ENCODE measurements at regions not wholly inside any gene's neighbourhood (a gene's known extent, or its start where the extent isn't known, plus 50 kb on each side); places are given as distances from the start of the nearest gene placed in this dataset.

GRCh38 chr1:218783916-218784315 lies 389.8 kb upstream of the LYPLAL1 start:
- no peaks in the 10 kb centered on the region for H3K9me2 ChIP-seq (ENCODE audit: insufficient read depth)
- intact Hi-C loops (cut with micrococcal nuclease), result no loop called here
- H3K27me3 ChIP-seq (ENCODE audit: insufficient read depth, low read length), result no peaks in the 10 kb centered on the region
- RAD21 ChIA-PET (ENCODE audit: low non-redundant PET in 1 of 2, low total read pairs in 2 of 2, uncharacterized antibody in 2 of 2, unreplicated experiment in 2 of 2), result interaction anchor here in 1 of 2 experiments (0.6 kb wide), 1 partner anchor 34 kb away, joined by 4 read pairs; no protein-coding TSS in a partner anchor
- DNase-seq (ENCODE audit: low read depth, low spot score) (no peak), ATAC-seq (no peak)
- POLR2A ChIA-PET, result no interaction called here
- H3K9me3 ChIP-seq (ENCODE audit: control insufficient read depth in 1 of 2, insufficient read depth in 1 of 2, low read depth in 1 of 2, low read length in 2 of 2), result no peaks in the 10 kb centered on the region
- no peaks in the 10 kb centered on the region for H3K36me3 ChIP-seq (ENCODE audit: control insufficient read depth in 1 of 2, insufficient read depth in 2 of 2, low read length in 2 of 2)
- CTCF ChIA-PET, result no interaction called here
- no peak overlapping the region for H3K4me3 ChIP-seq (replicated peaks in 1 of 2; ENCODE audit: low read depth in 1 of 2, low read length in 2 of 2)
- no peaks in the 10 kb centered on the region for H3K79me2 ChIP-seq (ENCODE audit: insufficient read depth, low read length)
- H2AFZ ChIP-seq (ENCODE audit: low read depth, low read length, poor library complexity, severe bottlenecking), result no peak overlapping the region
- TF ChIP-seq EZH2 (IDR thresholded peaks at IDR 0.05) (no peak), POLR2A (IDR thresholded peaks at IDR 0.05; ENCODE audit: borderline replicate concordance, extremely low read depth, insufficient read depth, insufficient read length) (no peak), EGR1 (IDR thresholded peaks at IDR 0.05; ENCODE audit: low read depth) (no peak), SIN3A (IDR thresholded peaks at IDR 0.05; ENCODE audit: low read depth) (no peak), ZBTB33 (IDR thresholded peaks at IDR 0.05; ENCODE audit: extremely low read depth, insufficient replicate concordance, low read length) (no peak), TCF7L2 (IDR thresholded peaks at IDR 0.05; ENCODE audit: borderline replicate concordance, extremely low read depth, insufficient read depth, insufficient read length) (no peak), JUND (IDR thresholded peaks at IDR 0.05) (no peak), POLR2AphosphoS5 (IDR thresholded peaks at IDR 0.05; ENCODE audit: low read depth, low read length) (no peak), CBX3 (IDR thresholded peaks at IDR 0.05; ENCODE audit: low read depth) (no peak), ZFX (IDR thresholded peaks at IDR 0.05) (no peak), SRF (IDR thresholded peaks at IDR 0.05; ENCODE audit: low read depth) (no peak), YY1 (IDR thresholded peaks at IDR 0.05; ENCODE audit: extremely low read depth, insufficient replicate concordance, low read depth, low read length) (no peak), ATF3 (IDR thresholded peaks at IDR 0.05) (no peak), ZNF274 (IDR thresholded peaks at IDR 0.05; ENCODE audit: low read depth, low read length) (no peak), SP1 (IDR thresholded peaks at IDR 0.05; ENCODE audit: low read depth) (no peak), FOSL1 (IDR thresholded peaks at IDR 0.05; ENCODE audit: low read depth) (no peak)
- TF ChIP-seq, protein P1, sequence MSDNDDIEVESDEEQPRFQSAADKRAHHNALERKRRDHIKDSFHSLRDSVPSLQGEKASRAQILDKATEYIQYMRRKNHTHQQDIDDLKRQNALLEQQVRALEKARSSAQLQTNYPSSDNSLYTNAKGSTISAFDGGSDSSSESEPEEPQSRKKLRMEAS (IDR thresholded peaks at IDR 0.05), result no peak
- TF ChIP-seq, protein P2, sequence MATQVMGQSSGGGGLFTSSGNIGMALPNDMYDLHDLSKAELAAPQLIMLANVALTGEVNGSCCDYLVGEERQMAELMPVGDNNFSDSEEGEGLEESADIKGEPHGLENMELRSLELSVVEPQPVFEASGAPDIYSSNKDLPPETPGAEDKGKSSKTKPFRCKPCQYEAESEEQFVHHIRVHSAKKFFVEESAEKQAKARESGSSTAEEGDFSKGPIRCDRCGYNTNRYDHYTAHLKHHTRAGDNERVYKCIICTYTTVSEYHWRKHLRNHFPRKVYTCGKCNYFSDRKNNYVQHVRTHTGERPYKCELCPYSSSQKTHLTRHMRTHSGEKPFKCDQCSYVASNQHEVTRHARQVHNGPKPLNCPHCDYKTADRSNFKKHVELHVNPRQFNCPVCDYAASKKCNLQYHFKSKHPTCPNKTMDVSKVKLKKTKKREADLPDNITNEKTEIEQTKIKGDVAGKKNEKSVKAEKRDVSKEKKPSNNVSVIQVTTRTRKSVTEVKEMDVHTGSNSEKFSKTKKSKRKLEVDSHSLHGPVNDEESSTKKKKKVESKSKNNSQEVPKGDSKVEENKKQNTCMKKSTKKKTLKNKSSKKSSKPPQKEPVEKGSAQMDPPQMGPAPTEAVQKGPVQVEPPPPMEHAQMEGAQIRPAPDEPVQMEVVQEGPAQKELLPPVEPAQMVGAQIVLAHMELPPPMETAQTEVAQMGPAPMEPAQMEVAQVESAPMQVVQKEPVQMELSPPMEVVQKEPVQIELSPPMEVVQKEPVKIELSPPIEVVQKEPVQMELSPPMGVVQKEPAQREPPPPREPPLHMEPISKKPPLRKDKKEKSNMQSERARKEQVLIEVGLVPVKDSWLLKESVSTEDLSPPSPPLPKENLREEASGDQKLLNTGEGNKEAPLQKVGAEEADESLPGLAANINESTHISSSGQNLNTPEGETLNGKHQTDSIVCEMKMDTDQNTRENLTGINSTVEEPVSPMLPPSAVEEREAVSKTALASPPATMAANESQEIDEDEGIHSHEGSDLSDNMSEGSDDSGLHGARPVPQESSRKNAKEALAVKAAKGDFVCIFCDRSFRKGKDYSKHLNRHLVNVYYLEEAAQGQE (IDR thresholded peaks at IDR 0.05; ENCODE audit: low read depth), result no peak
- TF ChIP-seq, protein P3, sequence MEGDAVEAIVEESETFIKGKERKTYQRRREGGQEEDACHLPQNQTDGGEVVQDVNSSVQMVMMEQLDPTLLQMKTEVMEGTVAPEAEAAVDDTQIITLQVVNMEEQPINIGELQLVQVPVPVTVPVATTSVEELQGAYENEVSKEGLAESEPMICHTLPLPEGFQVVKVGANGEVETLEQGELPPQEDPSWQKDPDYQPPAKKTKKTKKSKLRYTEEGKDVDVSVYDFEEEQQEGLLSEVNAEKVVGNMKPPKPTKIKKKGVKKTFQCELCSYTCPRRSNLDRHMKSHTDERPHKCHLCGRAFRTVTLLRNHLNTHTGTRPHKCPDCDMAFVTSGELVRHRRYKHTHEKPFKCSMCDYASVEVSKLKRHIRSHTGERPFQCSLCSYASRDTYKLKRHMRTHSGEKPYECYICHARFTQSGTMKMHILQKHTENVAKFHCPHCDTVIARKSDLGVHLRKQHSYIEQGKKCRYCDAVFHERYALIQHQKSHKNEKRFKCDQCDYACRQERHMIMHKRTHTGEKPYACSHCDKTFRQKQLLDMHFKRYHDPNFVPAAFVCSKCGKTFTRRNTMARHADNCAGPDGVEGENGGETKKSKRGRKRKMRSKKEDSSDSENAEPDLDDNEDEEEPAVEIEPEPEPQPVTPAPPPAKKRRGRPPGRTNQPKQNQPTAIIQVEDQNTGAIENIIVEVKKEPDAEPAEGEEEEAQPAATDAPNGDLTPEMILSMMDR (IDR thresholded peaks at IDR 0.05 in 2 of 3, conservative IDR thresholded peaks at IDR 0.05 in 1 of 3; ENCODE audit: borderline replicate concordance in 1 of 3, insufficient read depth in 1 of 3, low read depth in 2 of 3, low read length in 2 of 3), result no peak
- no TSS peak for BruUV-seq (replicated peaks)
- no peaks in the 10 kb centered on the region for H4K20me1 ChIP-seq (ENCODE audit: insufficient read depth)
- no peak overlapping the region for H3K9ac ChIP-seq (ENCODE audit: low read length)
- no peak overlapping the region for H3K4me2 ChIP-seq (ENCODE audit: low read length)
- H3K27ac ChIP-seq (ENCODE audit: low read depth, low read length), result no peak overlapping the region
- peaks cover 0 to 6% of the 10 kb centered on the region in 2 experiments; a peak in 1 of 4 replicates for H3K4me1 ChIP-seq (ENCODE audit: control insufficient read depth in 1 of 2, insufficient read depth in 2 of 2, low read length in 2 of 2)
